ENCODE measurements at regions not wholly inside any gene's neighbourhood (a gene's known extent, or its start where the extent isn't known, plus 50 kb on each side); places are given as distances from the start of the nearest gene placed in this dataset.

DNA sequence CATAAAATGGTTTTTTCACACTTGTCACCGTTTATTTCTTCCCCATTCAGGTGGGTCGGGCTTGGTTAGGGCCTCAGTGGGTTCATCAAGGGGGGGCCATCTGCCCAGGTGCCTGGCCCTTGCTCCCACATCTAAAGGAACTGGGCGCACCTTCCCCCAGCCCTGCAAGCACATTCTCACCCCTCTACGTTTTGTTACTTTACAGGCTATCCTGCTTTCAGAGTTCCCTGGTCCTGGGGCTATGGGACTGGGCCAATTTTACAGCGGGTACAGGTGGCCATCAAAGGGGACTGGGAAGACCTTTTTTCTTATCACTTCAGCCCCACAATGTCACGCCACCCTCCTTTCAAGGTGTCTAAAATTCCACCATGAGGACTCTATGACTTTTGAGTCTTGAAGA lies 71.8 kb upstream of the HAAO start:
- no peak overlapping the region for H3K27ac ChIP-seq
- no peak for TF ChIP-seq ZFX (IDR thresholded peaks at IDR 0.05)
- TF ChIP-seq, protein P1, sequence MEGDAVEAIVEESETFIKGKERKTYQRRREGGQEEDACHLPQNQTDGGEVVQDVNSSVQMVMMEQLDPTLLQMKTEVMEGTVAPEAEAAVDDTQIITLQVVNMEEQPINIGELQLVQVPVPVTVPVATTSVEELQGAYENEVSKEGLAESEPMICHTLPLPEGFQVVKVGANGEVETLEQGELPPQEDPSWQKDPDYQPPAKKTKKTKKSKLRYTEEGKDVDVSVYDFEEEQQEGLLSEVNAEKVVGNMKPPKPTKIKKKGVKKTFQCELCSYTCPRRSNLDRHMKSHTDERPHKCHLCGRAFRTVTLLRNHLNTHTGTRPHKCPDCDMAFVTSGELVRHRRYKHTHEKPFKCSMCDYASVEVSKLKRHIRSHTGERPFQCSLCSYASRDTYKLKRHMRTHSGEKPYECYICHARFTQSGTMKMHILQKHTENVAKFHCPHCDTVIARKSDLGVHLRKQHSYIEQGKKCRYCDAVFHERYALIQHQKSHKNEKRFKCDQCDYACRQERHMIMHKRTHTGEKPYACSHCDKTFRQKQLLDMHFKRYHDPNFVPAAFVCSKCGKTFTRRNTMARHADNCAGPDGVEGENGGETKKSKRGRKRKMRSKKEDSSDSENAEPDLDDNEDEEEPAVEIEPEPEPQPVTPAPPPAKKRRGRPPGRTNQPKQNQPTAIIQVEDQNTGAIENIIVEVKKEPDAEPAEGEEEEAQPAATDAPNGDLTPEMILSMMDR (conservative IDR thresholded peaks at IDR 0.05): no peak

DNA sequence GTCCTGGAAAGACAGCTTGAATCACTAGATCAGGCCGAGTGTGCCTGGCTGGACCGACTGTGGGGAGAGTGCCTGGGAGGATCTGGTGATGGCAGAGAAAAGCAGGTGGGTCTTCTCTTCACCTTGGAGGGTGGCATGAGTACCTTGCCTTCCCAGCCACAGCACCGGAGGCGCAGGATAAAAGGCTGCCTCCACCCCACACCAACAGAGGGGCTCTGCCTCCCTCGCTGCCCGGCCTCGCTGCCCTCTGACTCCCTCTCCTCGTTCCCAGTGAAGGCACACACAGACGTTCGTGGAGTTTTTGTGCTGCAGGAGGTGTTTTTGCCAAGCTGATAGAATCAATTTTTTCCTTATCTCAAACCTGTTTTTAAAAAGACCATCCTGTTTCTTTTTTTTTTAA lies 71.4 kb upstream of the HAAO start:
- no peak overlapping the region for H3K27ac ChIP-seq
- TF ChIP-seq ZFX (IDR thresholded peaks at IDR 0.05): no peak
- TF ChIP-seq, protein P1 (conservative IDR thresholded peaks at IDR 0.05): no peak

DNA sequence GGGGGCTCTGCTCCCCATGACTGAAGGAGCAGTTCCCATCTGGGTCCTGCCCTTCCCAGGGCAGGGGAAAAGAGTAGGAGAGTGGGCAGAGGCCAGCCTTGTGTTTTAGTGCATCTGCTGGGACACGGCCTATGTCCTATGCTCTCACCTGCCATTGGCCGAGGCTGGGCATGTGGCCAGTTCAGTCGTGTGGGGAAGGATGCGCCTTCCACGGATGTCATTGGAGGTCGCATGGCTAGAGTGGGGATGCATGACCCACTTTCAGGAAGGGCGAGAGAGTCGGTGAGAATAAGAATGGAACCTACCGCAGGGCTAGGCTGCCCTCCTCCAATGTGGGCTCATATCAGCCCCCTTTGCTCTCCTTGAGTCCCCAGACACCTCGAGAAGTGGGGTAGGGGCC lies 70.9 kb upstream of the HAAO start:
- TF ChIP-seq, protein P1 (conservative IDR thresholded peaks at IDR 0.05): no peak
- no peak for TF ChIP-seq ZFX (IDR thresholded peaks at IDR 0.05)

DNA sequence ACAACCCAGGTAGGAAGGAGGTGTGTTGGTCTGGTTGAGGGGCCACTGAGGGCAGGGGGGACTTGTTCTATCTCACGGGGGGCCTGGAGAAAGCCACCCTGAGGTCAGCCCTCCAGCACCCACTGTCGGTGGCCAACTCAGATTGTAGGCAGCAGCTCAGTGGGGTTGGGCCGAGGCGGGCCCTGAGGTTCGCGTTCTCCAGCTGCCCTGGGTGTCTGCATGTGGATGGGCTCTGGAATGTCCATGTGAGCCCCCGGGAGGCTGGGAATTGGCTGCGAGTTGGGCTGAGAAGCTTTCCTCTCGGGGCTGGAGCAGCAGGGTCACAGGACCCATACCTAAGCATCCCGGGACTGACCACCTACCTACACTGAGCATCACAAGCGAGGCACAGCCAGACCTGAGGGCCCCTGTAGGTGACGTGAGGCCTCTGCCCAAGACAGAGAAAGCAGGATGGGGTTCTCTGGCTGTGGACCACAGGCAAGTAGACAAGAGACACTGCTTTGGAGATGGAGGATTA lies 70.3 kb upstream of the HAAO start:
- H3K27ac ChIP-seq: no peak overlapping the region
- TF ChIP-seq, protein P1 (conservative IDR thresholded peaks at IDR 0.05): no peak
- TF ChIP-seq ZFX (IDR thresholded peaks at IDR 0.05): no peak

More for the DNA sequence above, 70.9 kb upstream of the HAAO start:
- H3K27ac ChIP-seq: no peak overlapping the region

DNA sequence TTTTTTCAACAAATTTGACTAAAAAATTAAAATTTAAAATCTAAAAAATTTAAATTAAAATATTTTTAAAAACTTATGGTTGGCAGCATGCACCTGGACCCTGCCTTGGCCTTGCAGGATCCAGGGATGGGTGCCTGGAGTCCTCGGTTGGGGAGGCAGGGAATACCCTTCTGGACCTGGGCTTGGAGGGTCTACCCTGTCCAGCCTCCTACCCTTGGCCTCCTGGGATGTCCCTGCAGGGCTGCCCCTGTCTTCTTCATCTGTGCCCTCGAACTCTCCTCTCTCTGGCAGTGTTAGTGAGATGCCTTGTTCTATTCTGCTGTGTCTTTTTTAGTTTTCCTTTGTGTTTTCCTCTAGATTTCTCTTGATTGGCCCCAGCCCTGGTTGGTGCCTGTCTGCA lies 68.9 kb upstream of the HAAO start:
- TF ChIP-seq, protein P1 (conservative IDR thresholded peaks at IDR 0.05): no peak
- TF ChIP-seq ZFX (IDR thresholded peaks at IDR 0.05): no peak
- H3K27ac ChIP-seq: no peak overlapping the region

DNA sequence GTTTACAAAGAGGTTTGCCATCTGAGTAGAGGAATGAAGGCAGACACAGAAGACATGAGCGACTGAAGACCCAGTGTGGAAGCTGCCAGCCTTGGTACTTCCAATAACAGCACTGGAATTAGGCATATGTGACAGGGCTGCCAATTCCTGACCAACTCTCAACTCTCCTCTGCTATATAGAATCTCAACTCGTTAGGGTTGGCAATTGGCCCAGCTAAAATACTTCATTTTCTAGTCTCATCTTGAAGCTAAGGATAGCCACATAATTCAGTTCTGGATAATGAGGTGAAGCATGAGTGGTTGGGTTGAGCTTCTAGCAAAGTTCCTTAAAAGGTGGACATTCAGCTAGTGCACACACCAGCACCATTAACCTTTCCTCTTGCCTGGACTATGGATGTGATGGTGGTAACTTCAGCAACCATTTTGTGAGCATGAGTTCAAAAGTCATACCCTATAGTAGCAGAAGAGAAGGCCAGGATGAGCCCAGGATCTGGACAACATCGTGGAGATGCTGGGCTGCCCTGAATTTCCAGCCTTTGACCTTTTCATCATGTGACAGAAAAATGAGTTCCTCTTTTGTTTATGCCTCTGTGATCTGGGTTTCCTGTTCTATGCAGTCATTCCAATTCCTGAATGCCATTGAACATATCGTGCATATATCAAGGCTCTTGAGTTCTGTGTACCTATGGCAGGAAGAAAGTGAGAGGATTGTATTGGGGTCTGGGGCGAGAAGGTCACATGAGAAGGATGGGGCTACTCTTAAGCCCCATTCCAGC lies 68.1 kb upstream of the HAAO start:
- TF ChIP-seq, protein P1 (conservative IDR thresholded peaks at IDR 0.05): no peak
- TF ChIP-seq ZFX (IDR thresholded peaks at IDR 0.05): no peak
- no peak overlapping the region for H3K27ac ChIP-seq

DNA sequence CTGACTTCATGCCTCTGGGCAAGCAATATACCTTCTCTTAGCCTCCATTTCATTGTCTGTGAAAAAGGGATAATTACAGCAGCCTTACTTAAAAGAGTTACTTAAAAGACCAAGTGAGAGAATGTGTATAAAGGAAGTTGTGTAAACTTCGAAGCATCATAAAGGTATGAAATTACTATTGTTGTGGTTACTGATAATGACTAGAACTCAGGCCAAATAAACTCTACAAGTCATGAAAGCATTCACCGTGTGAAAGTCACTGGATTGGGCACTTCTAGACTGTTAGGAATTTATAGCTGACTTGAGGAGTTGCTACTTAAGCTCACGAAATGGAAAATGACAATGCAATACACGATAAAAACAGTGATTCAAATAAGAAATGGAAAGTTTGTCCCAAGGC lies 67.4 kb upstream of the HAAO start:
- H3K27ac ChIP-seq: no peak overlapping the region
- TF ChIP-seq, protein P1 (conservative IDR thresholded peaks at IDR 0.05): no peak
- TF ChIP-seq ZFX (IDR thresholded peaks at IDR 0.05): no peak
